Gastrocnemius medialis (tissue), 4 donors: ENCODE measurements at regions not wholly inside any gene's neighbourhood (a gene's known extent, or its start where the extent isn't known, plus 50 kb on each side); places are given as distances from the start of the nearest gene placed in this dataset.

Experiments used
- CTCF ChIP-seq, 5 experiments: fragments of 450-650 bp in 3 of 5; fragments of 200-600 bp in 2 of 5; sonication (generic) in 2 of 5; IDR thresholded peaks in 4 of 5; conservative IDR thresholded peaks in 1 of 5; 1 replicate in 4 of 5; 2 replicates in 1 of 5; pipeline ENCODE4 v1.5.1; 2016 to 2019; ENCODE audit warnings: antibody characterized with exemption in 5 of 5, mild to moderate bottlenecking in 3 of 5, moderate library complexity in 3 of 5
- POLR2A ChIP-seq, 2 donors: fragments of 450-650 bp; IDR thresholded peaks; one replicate each; pipeline ENCODE4 v1.6.1; 2017; ENCODE audit warnings: antibody characterized with exemption in 2 of 2, mild to moderate bottlenecking in 2 of 2, moderate library complexity in 2 of 2

GRCh38 chr7:131623154-131623553 lies 66.7 kb upstream of the PODXL start:
- TF ChIP-seq CTCF (IDR thresholded peaks at IDR 0.05 in 4 of 5, conservative IDR thresholded peaks at IDR 0.05 in 1 of 5) (no peak), POLR2A (IDR thresholded peaks at IDR 0.05) (peak in 1 of 2 donors; percentile 7)
